K562 (cell line): ENCODE measurements at regions not wholly inside any gene's neighbourhood (a gene's known extent, or its start where the extent isn't known, plus 50 kb on each side); places are given as distances from the start of the nearest gene placed in this dataset.

Experiments
- ATAC-seq: fragments of 200-7000 bp; cut with Tn5 transposase; 3 replicates; pipeline ENCODE4 v1.9.1; 2020; ENCODE audit warnings: moderate library complexity
- BruUV-seq: library from RNA; stranded (reverse); fragments of 400-500 nt; replicated peaks from 2 replicates; lab custom pipeline; 2021; lab: Mats Ljungman, UMichigan
- CTCF ChIA-PET: fragments of 300-600 bp; formaldehyde crosslinking; extraction: SDS; loops from one replicate; lab custom pipeline; 2021; ENCODE audit warnings: low intra/inter-chr PET ratio; lab: Yijun Ruan, JAX
- POLR2A ChIA-PET: fragments of 300-600, 350-650 bp; sonication (Branson Sonifier 250); formaldehyde crosslinking; extraction: SDS; loops from one replicate; lab custom pipeline; 2021; ENCODE audit warnings: antibody characterized with exemption, inconsistent platforms; lab: Yijun Ruan, JAX
- DNase-seq, 4 experiments: peaks; one replicate each; pipeline versions ENCODE4 v3.0.0 to v3.0.0-alpha.2; 2011 to 2018; ENCODE audit warnings: low spot score in 3 of 4, mixed read lengths in 3 of 4; ENCODE audit errors: extremely low read depth in 1 of 4
- FAIRE-seq: peaks from 2 replicates; lab custom pipeline; 2011; peaks lifted over from hg19 to GRCh38; lab: Jason Lieb, UNC
- H2AFZ ChIP-seq: 2 replicates; pipeline ENCODE4 v1.6.0; 2011; ENCODE audit warnings: low read depth, low read length, control low read depth, inconsistent platforms
- H3K27ac ChIP-seq: fragments of 200-600 bp; 3 replicates; pipeline ENCODE4 v1.8.0; 2011; ENCODE audit warnings: low read depth, mild to moderate bottlenecking, control low read depth, inconsistent platforms, low read length, moderate library complexity, mixed read lengths; ENCODE audit errors: extremely low read depth
- H3K27me3 ChIP-seq, 2 experiments: fragments of 300-600 bp in 1 of 2; 2 replicates in 1 of 2; 3 replicates in 1 of 2; pipeline versions ENCODE4 v1.6.0 to v1.8.0; 2011; ENCODE audit warnings: inconsistent platforms in 2 of 2, low read length in 2 of 2, mild to moderate bottlenecking in 1 of 2, mixed read lengths in 1 of 2, moderate library complexity in 1 of 2; ENCODE audit not compliant: control insufficient read depth in 2 of 2, insufficient read depth in 2 of 2
- H3K36me3 ChIP-seq: fragments of 300-600 bp; 3 replicates; pipeline ENCODE4 v1.8.0; 2011; ENCODE audit warnings: mild to moderate bottlenecking, low read length, inconsistent platforms; ENCODE audit not compliant: control insufficient read depth, insufficient read depth
- H3K4me1 ChIP-seq, 2 experiments: fragments of 200-600 bp in 1 of 2; replicated peaks in 1 of 2; 2 replicates in 1 of 2; 3 replicates in 1 of 2; pipeline versions ENCODE4 v1.5.1 to v1.8.0; 2011; ENCODE audit warnings: inconsistent platforms in 2 of 2, low read length in 2 of 2, mild to moderate bottlenecking in 1 of 2, mixed read lengths in 1 of 2, moderate library complexity in 1 of 2; ENCODE audit not compliant: control insufficient read depth in 2 of 2, insufficient read depth in 2 of 2
- H3K4me2 ChIP-seq: 2 replicates; pipeline ENCODE4 v1.6.1; 2011; ENCODE audit warnings: low read length, control low read depth, inconsistent platforms, mixed read lengths; ENCODE audit not compliant: insufficient read depth
- H3K4me3 ChIP-seq: fragments of 200-600 bp; sonication (generic), shearing (Covaris generic); 2 replicates; pipeline ENCODE4 v1.5.1; 2016; ENCODE audit warnings: control low read depth, inconsistent platforms
- H3K79me2 ChIP-seq: fragments of 200-600 bp; 3 replicates; pipeline ENCODE4 v1.8.0; 2011; ENCODE audit warnings: low read length, inconsistent platforms; ENCODE audit not compliant: control insufficient read depth, insufficient read depth
- H3K9ac ChIP-seq, 2 experiments: 2 replicates each; pipeline versions ENCODE4 v1.6.0 to v1.6.1; 2011; ENCODE audit warnings: low read depth in 2 of 2, low read length in 2 of 2, control low read depth in 1 of 2, inconsistent platforms in 1 of 2, mild to moderate bottlenecking in 1 of 2, mixed read lengths in 1 of 2; ENCODE audit not compliant: insufficient read depth in 1 of 2
- H3K9me1 ChIP-seq: one replicate; pipeline ENCODE4 v1.6.0; 2011; ENCODE audit warnings: inconsistent platforms, mild to moderate bottlenecking, low read length, moderate library complexity; ENCODE audit not compliant: control insufficient read depth, insufficient read depth
- H3K9me3 ChIP-seq: replicated peaks from 2 replicates; pipeline ENCODE4 v1.5.1; 2011; ENCODE audit warnings: low read depth, low read length, inconsistent platforms; ENCODE audit not compliant: control insufficient read depth, insufficient read depth
- H4K20me1 ChIP-seq: replicated peaks from 2 replicates; pipeline ENCODE4 v1.6.1; 2011; ENCODE audit warnings: low read length, inconsistent platforms, mixed read lengths; ENCODE audit not compliant: control insufficient read depth, insufficient read depth
- CCNT2 ChIP-seq: IDR thresholded peaks from 2 replicates; pipeline ENCODE4 v1.6.1; 2011; ENCODE audit warnings: borderline replicate concordance, low read depth, mild to moderate bottlenecking, moderate library complexity, mixed read lengths, low read length; ENCODE audit not compliant: insufficient read length; ENCODE audit errors: extremely low read depth
- EHMT2 ChIP-seq: fragments of 450-650 bp; IDR thresholded peaks from 2 replicates; pipeline ENCODE4 v1.6.1; 2018; ENCODE audit warnings: antibody characterized with exemption
- ESRRB ChIP-seq: fragments of 250-450 bp; sonication (Bioruptor Pico); IDR thresholded peaks from 2 replicates; pipeline ENCODE4 v1.5.0; 2020; ENCODE audit warnings: mild to moderate bottlenecking, moderate library complexity, borderline replicate concordance
- GATA2 ChIP-seq: sonication (generic); formaldehyde crosslinking; IDR thresholded peaks from 2 replicates; pipeline ENCODE4 v1.4.0; 2020; ENCODE audit warnings: mild to moderate bottlenecking, missing genetic modification reagents
- KAT7 ChIP-seq: sonication (generic); formaldehyde crosslinking; IDR thresholded peaks from 2 replicates; pipeline ENCODE4 v1.8.0; 2022; ENCODE audit warnings: missing genetic modification reagents, mild to moderate bottlenecking, borderline replicate concordance
- MCM3 ChIP-seq: fragments of 450-650 bp; IDR thresholded peaks from 2 replicates; pipeline ENCODE4 v1.6.1; 2016
- PHF21A ChIP-seq: fragments of 450-650 bp; IDR thresholded peaks from 2 replicates; pipeline ENCODE4 v1.6.1; 2017; ENCODE audit warnings: low read depth, borderline replicate concordance
- POLR2A ChIP-seq: fragments of 450-650 bp; conservative IDR thresholded peaks from 2 replicates; pipeline ENCODE4 v1.6.1; 2016
- PYGO2 ChIP-seq: fragments of 450-650 bp; IDR thresholded peaks from 2 replicates; pipeline ENCODE4 v1.6.1; 2016; ENCODE audit warnings: mild to moderate bottlenecking, missing genetic modification characterization, moderate library complexity, missing compliant biosample characterization
- SAFB ChIP-seq: fragments of 200-400 bp; formaldehyde crosslinking; IDR thresholded peaks from 2 replicates; pipeline ENCODE4 v1.6.1; 2017; ENCODE audit warnings: low read depth, low read length, borderline replicate concordance
- STAG1 ChIP-seq: sonication (generic); formaldehyde crosslinking; IDR thresholded peaks from 2 replicates; pipeline ENCODE4 v1.5.0; 2020; ENCODE audit warnings: missing genetic modification reagents, borderline replicate concordance
- TAF7 ChIP-seq: fragments of 450-650 bp; IDR thresholded peaks from 2 replicates; pipeline ENCODE4 v1.6.1; 2016; ENCODE audit warnings: missing genetic modification characterization, missing compliant biosample characterization
- TCF3 ChIP-seq: sonication (generic); formaldehyde crosslinking; IDR thresholded peaks from 2 replicates; pipeline ENCODE4 v1.4.0; 2020; ENCODE audit warnings: mild to moderate bottlenecking, missing genetic modification reagents
- TEAD1 ChIP-seq, 2 experiments: fragments of 450-650 bp in 1 of 2; sonication (generic) in 1 of 2; formaldehyde crosslinking; IDR thresholded peaks; 2 replicates each; pipeline versions ENCODE4 v1.4.0 to v1.8.0; 2020 to 2022; ENCODE audit warnings: mild to moderate bottlenecking in 2 of 2, missing genetic modification reagents in 1 of 2
- ZNF354B ChIP-seq: fragments of 250-450 bp; sonication (Bioruptor Pico); IDR thresholded peaks from 2 replicates; pipeline ENCODE4 v1.4.0; 2020
- ZNF561 ChIP-seq: fragments of 450-650 bp; formaldehyde crosslinking; conservative IDR thresholded peaks from 2 replicates; pipeline ENCODE4 v1.4.0; 2020; ENCODE audit warnings: mild to moderate bottlenecking, moderate library complexity
- ZNF583 ChIP-seq: fragments of 250-450 bp; sonication (Bioruptor Pico); IDR thresholded peaks from 2 replicates; pipeline ENCODE4 v1.4.0; 2020
- WGBS: fragments of 100-300 bp; shearing (Covaris generic); methylation state at CpG from one replicate; pipeline ENCODE4 v1.1.6; 2016; ENCODE audit warnings: low coverage, mixed read lengths; ENCODE audit not compliant: insufficient coverage; ENCODE audit errors: missing lambda C conversion rate; 5-methylcytosine and 5-hydroxymethylcytosine counted together
- in situ Hi-C: fragments of 300-500 bp; cut with MboI; formaldehyde crosslinking; loops from 4 replicates; pipeline ENCODE4 v1.15.0; 2018; ENCODE audit warnings: inconsistent platforms, mixed read lengths
- intact Hi-C: fragments of 100-400 bp; cut with micrococcal nuclease; formaldehyde crosslinking; loops from 2 replicates; pipeline ENCODE4 v1.14.2; 2022
- TF ChIP-seq, protein P1 (sequence below): fragments of 250-450 bp; sonication (Bioruptor Pico); IDR thresholded peaks from 2 replicates; pipeline ENCODE4 v1.4.0; 2020
- TF ChIP-seq, protein P2 (sequence below): fragments of 250-450 bp; sonication (Bioruptor Pico); IDR thresholded peaks from 2 replicates; pipeline ENCODE4 v1.4.0; 2020; ENCODE audit warnings: mild to moderate bottlenecking, moderate library complexity

- no peak for TF ChIP-seq CCNT2
- TF ChIP-seq KAT7 (CRISPR knock-in tag) = no peak
- no peak for TF ChIP-seq EHMT2
- no peak for TF ChIP-seq PYGO2 (tag)
- no peak for TF ChIP-seq POLR2A
- TF ChIP-seq TCF3 (CRISPR knock-in tag) = no peak
- TF ChIP-seq MCM3 = no peak
- no peak for TF ChIP-seq ZNF561 (CRISPR knock-in tag)
- TF ChIP-seq, protein P1, sequence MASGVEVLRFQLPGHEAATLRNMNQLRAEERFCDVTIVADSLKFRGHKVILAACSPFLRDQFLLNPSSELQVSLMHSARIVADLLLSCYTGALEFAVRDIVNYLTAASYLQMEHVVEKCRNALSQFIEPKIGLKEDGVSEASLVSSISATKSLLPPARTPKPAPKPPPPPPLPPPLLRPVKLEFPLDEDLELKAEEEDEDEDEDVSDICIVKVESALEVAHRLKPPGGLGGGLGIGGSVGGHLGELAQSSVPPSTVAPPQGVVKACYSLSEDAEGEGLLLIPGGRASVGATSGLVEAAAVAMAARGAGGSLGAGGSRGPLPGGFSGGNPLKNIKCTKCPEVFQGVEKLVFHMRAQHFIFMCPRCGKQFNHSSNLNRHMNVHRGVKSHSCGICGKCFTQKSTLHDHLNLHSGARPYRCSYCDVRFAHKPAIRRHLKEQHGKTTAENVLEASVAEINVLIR (CRISPR knock-in tag) = no peak
- TF ChIP-seq ZNF583 = no peak
- no peak for TF ChIP-seq SAFB
- TF ChIP-seq TEAD1 (CRISPR knock-in tag; IDR thresholded peaks at IDR 0.05) = no peak
These were observed 357.3 kb upstream of the RASGEF1B start (continued) for GRCh38 chr4:81828991-81829390.

GRCh38 chr4:81827577-81828202 lies 356.0 kb upstream of the RASGEF1B start:
- ATAC-seq (no peak), DNase-seq (no peak), FAIRE-seq (no peak)
- intact Hi-C loops (loop anchor here (5.0 kb wide), 1 partner anchor 80 kb away; no protein-coding TSS in a partner anchor), in situ Hi-C loops (no loop called here)
- Histone ChIP-seq H3K9ac (no peak overlapping the region), H3K9me1 (no peaks in the 10 kb centered on the region), H3K79me2 (no peaks in the 10 kb centered on the region), H3K4me3 (no peak overlapping the region), H3K4me1 (peaks cover 0 to 6% of the 10 kb centered on the region in 2 experiments; a peak in 2 of 5 replicates), H4K20me1 (no peaks in the 10 kb centered on the region), H2AFZ (no peak overlapping the region), H3K36me3 (no peaks in the 10 kb centered on the region), H3K27ac (no peak overlapping the region), H3K9me3 (no peaks in the 10 kb centered on the region), H3K4me2 (no peak overlapping the region), H3K27me3 (no peaks in the 10 kb centered on the region)
- 78% methylated on average over 4 of the region's 4 CpGs for WGBS
- POLR2A ChIA-PET = no interaction called here
- no TSS peak for BruUV-seq
- CTCF ChIA-PET = no interaction called here
- TF ChIP-seq PHF21A (no peak), ESRRB (CRISPR knock-in tag) (no peak), ZNF354B (no peak), TAF7 (tag) (no peak), GATA2 (CRISPR knock-in tag) (no peak), STAG1 (no peak)
- TF ChIP-seq, protein P2, sequence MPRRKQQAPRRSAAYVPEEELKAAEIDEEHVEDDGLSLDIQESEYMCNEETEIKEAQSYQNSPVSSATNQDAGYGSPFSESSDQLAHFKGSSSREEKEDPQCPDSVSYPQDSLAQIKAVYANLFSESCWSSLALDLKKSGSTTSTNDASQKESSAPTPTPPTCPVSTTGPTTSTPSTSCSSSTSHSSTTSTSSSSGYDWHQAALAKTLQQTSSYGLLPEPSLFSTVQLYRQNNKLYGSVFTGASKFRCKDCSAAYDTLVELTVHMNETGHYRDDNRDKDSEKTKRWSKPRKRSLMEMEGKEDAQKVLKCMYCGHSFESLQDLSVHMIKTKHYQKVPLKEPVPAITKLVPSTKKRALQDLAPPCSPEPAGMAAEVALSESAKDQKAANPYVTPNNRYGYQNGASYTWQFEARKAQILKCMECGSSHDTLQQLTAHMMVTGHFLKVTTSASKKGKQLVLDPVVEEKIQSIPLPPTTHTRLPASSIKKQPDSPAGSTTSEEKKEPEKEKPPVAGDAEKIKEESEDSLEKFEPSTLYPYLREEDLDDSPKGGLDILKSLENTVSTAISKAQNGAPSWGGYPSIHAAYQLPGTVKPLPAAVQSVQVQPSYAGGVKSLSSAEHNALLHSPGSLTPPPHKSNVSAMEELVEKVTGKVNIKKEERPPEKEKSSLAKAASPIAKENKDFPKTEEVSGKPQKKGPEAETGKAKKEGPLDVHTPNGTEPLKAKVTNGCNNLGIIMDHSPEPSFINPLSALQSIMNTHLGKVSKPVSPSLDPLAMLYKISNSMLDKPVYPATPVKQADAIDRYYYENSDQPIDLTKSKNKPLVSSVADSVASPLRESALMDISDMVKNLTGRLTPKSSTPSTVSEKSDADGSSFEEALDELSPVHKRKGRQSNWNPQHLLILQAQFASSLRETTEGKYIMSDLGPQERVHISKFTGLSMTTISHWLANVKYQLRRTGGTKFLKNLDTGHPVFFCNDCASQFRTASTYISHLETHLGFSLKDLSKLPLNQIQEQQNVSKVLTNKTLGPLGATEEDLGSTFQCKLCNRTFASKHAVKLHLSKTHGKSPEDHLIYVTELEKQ (CRISPR knock-in tag) = no peak
